IPS-18c (cell line): ENCODE measurements at regions not wholly inside any gene's neighbourhood (a gene's known extent, or its start where the extent isn't known, plus 50 kb on each side); places are given as distances from the start of the nearest gene placed in this dataset.
"Not testable (repeated sequence)": the region's sequence is repeated elsewhere in the genome, so short reads cannot be mapped to it uniquely, and the experiment has no call there.

Experiments used
- H3K4me3 ChIP-seq: 2 replicates; pipeline ENCODE4 v1.7.0; 2013; ENCODE audit warnings: low read depth, mild to moderate bottlenecking, low read length, moderate library complexity; ENCODE audit not compliant: insufficient read depth
- H3K9me3 ChIP-seq: one replicate; pipeline ENCODE4 v1.6.1; 2013; ENCODE audit warnings: mild to moderate bottlenecking, low read length, moderate library complexity; ENCODE audit not compliant: control insufficient read depth, insufficient read depth

- no peaks in the 10 kb centered on the region for H3K9me3 ChIP-seq
- no peak overlapping the region for H3K4me3 ChIP-seq
Measured at GRCh38 chr1:10916991-10917390, 95.5 kb upstream of the TARDBP start.

GRCh38 chr1:10917513-10918454 is 94.7 kb upstream of the TARDBP start:
- Histone ChIP-seq H3K4me3 (no peak overlapping the region), H3K9me3 (no peaks in the 10 kb centered on the region)

GRCh38 chr1:10918531-10918930 is 93.9 kb upstream of the TARDBP start:
- H3K4me3 ChIP-seq: no peak overlapping the region
- no peaks in the 10 kb centered on the region for H3K9me3 ChIP-seq

GRCh38 chr1:10920063-10920626 is 92.3 kb upstream of the TARDBP start:
- H3K9me3 ChIP-seq: no peaks in the 10 kb centered on the region
- H3K4me3 ChIP-seq: no peak overlapping the region

GRCh38 chr1:10922315-10923060 is 90.0 kb upstream of the TARDBP start:
- H3K9me3 ChIP-seq, H3K4me3 ChIP-seq: not testable (repeated sequence)

GRCh38 chr1:10924030-10924429 is 88.4 kb upstream of the TARDBP start:
- Histone ChIP-seq H3K4me3 (no peak overlapping the region), H3K9me3 (no peaks in the 10 kb centered on the region)

GRCh38 chr1:10928654-10929053 is 83.8 kb upstream of the TARDBP start:
- H3K4me3 ChIP-seq: no peak overlapping the region
- H3K9me3 ChIP-seq: no peaks in the 10 kb centered on the region

- H3K4me3 ChIP-seq: no peak overlapping the region
- no peaks in the 10 kb centered on the region for H3K9me3 ChIP-seq
Measured at GRCh38 chr1:10932088-10932487, 80.4 kb upstream of the TARDBP start.

- no peak overlapping the region for H3K4me3 ChIP-seq
- H3K9me3 ChIP-seq: no peaks in the 10 kb centered on the region
Measured at GRCh38 chr1:10934150-10934818, 78.2 kb upstream of the TARDBP start.

- Histone ChIP-seq H3K4me3 (no peak overlapping the region), H3K9me3 (no peaks in the 10 kb centered on the region)
Measured at GRCh38 chr1:10935246-10935645, 77.2 kb upstream of the TARDBP start.

- Histone ChIP-seq H3K4me3 (no peak overlapping the region), H3K9me3 (no peaks in the 10 kb centered on the region)
Measured at GRCh38 chr1:10935724-10936123, 76.7 kb upstream of the TARDBP start.

- Histone ChIP-seq H3K4me3 (no peak overlapping the region), H3K9me3 (no peaks in the 10 kb centered on the region)
Measured at GRCh38 chr1:10936998-10937901, 75.2 kb upstream of the TARDBP start.

GRCh38 chr1:10938741-10939417 is 73.6 kb upstream of the TARDBP start:
- Histone ChIP-seq H3K4me3 (no peak overlapping the region), H3K9me3 (peaks cover 3% of the 10 kb centered on the region)

GRCh38 chr1:10939654-10940450 is 72.6 kb upstream of the TARDBP start:
- peaks cover 3% of the 10 kb centered on the region for H3K9me3 ChIP-seq
- no peak overlapping the region for H3K4me3 ChIP-seq

- Histone ChIP-seq H3K4me3 (no peak overlapping the region), H3K9me3 (peaks cover 3% of the 10 kb centered on the region)
Measured at GRCh38 chr1:10940451-10940804, 72.0 kb upstream of the TARDBP start.
